SK-N-SH (cell line): ENCODE measurements at regions not wholly inside any gene's neighbourhood (a gene's known extent, or its start where the extent isn't known, plus 50 kb on each side); places are given as distances from the start of the nearest gene placed in this dataset.

ENCODE experiments used
- CTCF ChIP-seq: fragments of 200-600 bp; sonication (generic); IDR thresholded peaks from 2 replicates; pipeline ENCODE4 v1.6.1; 2017; ENCODE audit warnings: antibody characterized with exemption, mild to moderate bottlenecking, moderate library complexity
- EP300 ChIP-seq, 2 experiments: IDR thresholded peaks; 2 replicates each; pipeline versions ENCODE4 v1.4.0 to v1.6.1; 2012; ENCODE audit warnings: borderline replicate concordance in 1 of 2, low read depth in 1 of 2, low read length in 1 of 2
- FOXJ3 ChIP-seq: sonication (generic); formaldehyde crosslinking; IDR thresholded peaks from 2 replicates; pipeline ENCODE4 v1.5.1; 2020; ENCODE audit warnings: mild to moderate bottlenecking, missing genetic modification reagents
- GABPA ChIP-seq: IDR thresholded peaks from 2 replicates; pipeline ENCODE4 v1.4.0; 2012; ENCODE audit warnings: low read depth, mild to moderate bottlenecking
- IRF3 ChIP-seq: fragments of 150-350 bp; IDR thresholded peaks from 2 replicates; pipeline ENCODE4 v1.6.1; 2016; ENCODE audit warnings: mild to moderate bottlenecking, low read depth, low read length
- MAX ChIP-seq: IDR thresholded peaks from 2 replicates; pipeline ENCODE4 v1.4.0; 2012; ENCODE audit warnings: low read depth
- PBX3 ChIP-seq: IDR thresholded peaks from 2 replicates; pipeline ENCODE4; 2012
- RCOR1 ChIP-seq: fragments of 150-350 bp; IDR thresholded peaks from 2 replicates; pipeline ENCODE4 v1.6.1; 2017; ENCODE audit warnings: antibody characterized with exemption, low read length
- RFX5 ChIP-seq: IDR thresholded peaks from 2 replicates; pipeline ENCODE4 v1.6.1; 2012; ENCODE audit warnings: mild to moderate bottlenecking, improper control_type of control experiment, low read length
- SMC3 ChIP-seq: IDR thresholded peaks from 2 replicates; pipeline ENCODE4 v1.6.1; 2012; ENCODE audit warnings: low read depth, low read length, improper control_type of control experiment
- TAF1 ChIP-seq: IDR thresholded peaks from 2 replicates; pipeline ENCODE4 v1.6.1; 2012; ENCODE audit warnings: low read depth, mild to moderate bottlenecking, low read length, moderate library complexity, borderline replicate concordance
- USF1 ChIP-seq: IDR thresholded peaks from 2 replicates; pipeline ENCODE4 v1.4.0; 2012; ENCODE audit warnings: low read depth, borderline replicate concordance
- USF2 ChIP-seq: fragments of 150-350 bp; IDR thresholded peaks from 2 replicates; pipeline ENCODE4 v1.6.1; 2017; ENCODE audit warnings: antibody characterized with exemption, low read length, low read depth, borderline replicate concordance

- TF ChIP-seq RFX5 (no peak), IRF3 (no peak), CTCF (no peak), PBX3 (no peak), USF2 (no peak), EP300 (IDR thresholded peaks at IDR 0.05; ENCODE audit: borderline replicate concordance in 1 of 2, low read depth in 1 of 2, low read length in 1 of 2) (no peak), SMC3 (no peak), GABPA (no peak), RCOR1 (no peak), USF1 (no peak), MAX (no peak), FOXJ3 (CRISPR knock-in tag) (no peak), TAF1 (no peak)
Observed at GRCh38 chr2:235113854-235114253, 162.0 kb downstream of the SH3BP4 start.
